Omental fat pad (tissue), 3 donors: ENCODE measurements at regions not wholly inside any gene's neighbourhood (a gene's known extent, or its start where the extent isn't known, plus 50 kb on each side); places are given as distances from the start of the nearest gene placed in this dataset.

Experiments used
- ATAC-seq: fragments of 150-250 bp; one replicate; pipeline ENCODE4 v1.9.1; 2016; ENCODE audit warnings: mild to moderate bottlenecking, moderate library complexity; ENCODE audit not compliant: low FRiP score
- DNase-seq: peaks from one replicate; pipeline ENCODE4 v3.0.0-alpha.2; 2019; ENCODE audit warnings: low spot score
- TF ChIP-seq, protein P1 (sequence below), 3 donors: fragments of 450-650 bp; IDR thresholded peaks; one replicate each; pipeline ENCODE4 v1.5.1; 2016 to 2017; ENCODE audit warnings: antibody characterized with exemption in 3 of 3, mild to moderate bottlenecking in 3 of 3, moderate library complexity in 2 of 3

DNA sequence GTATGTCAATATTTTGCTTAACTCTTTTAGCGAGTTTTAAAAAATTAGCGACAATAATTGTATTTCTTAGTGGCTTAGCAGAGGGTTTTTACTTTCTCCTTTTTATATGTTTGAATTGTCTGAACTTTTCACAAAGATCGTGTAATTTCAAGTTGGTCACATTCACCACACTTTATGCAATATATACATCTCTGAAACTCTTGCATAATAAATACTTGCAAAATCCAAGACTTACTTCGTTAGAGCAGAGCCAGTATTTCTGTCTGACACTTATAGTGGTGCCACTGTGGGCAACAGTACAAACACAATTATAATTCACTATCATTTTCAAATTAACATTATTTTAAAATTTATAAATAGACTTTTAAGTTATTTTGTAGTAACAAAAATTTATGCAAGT is 62.0 kb downstream of the SUCNR1 start:
- TF ChIP-seq, protein P1, sequence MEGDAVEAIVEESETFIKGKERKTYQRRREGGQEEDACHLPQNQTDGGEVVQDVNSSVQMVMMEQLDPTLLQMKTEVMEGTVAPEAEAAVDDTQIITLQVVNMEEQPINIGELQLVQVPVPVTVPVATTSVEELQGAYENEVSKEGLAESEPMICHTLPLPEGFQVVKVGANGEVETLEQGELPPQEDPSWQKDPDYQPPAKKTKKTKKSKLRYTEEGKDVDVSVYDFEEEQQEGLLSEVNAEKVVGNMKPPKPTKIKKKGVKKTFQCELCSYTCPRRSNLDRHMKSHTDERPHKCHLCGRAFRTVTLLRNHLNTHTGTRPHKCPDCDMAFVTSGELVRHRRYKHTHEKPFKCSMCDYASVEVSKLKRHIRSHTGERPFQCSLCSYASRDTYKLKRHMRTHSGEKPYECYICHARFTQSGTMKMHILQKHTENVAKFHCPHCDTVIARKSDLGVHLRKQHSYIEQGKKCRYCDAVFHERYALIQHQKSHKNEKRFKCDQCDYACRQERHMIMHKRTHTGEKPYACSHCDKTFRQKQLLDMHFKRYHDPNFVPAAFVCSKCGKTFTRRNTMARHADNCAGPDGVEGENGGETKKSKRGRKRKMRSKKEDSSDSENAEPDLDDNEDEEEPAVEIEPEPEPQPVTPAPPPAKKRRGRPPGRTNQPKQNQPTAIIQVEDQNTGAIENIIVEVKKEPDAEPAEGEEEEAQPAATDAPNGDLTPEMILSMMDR (IDR thresholded peaks at IDR 0.05): no peak
- DNase-seq (no peak), ATAC-seq (no peak)

DNA sequence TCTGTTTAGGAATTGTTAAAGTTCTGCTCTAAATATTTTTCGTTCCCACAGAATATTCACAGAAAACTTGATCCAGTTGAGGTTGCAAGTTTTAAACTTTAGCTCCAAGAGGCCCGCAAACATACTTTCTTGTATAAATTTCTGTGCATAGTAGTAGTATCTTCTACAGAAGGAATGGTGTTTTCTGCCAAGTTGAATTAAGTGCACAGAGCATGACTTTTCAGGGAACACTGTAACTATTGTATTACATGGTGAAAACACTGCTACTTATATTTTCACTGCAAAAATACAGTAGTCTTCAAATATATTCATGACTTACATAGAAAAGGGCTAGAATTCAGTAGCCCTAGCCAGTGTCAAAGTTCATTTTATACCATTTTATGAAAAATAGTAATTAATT is 67.0 kb downstream of the SUCNR1 start:
- TF ChIP-seq, protein P1 (IDR thresholded peaks at IDR 0.05): no peak
- ATAC-seq: no peak
- DNase-seq: no peak

GRCh38 chr3:151943539-151943938 is 70.1 kb downstream of the SUCNR1 start:
- TF ChIP-seq, protein P1 (IDR thresholded peaks at IDR 0.05): no peak
- ATAC-seq (no peak), DNase-seq (no peak)

GRCh38 chr3:151944356-151944755 is 70.9 kb downstream of the SUCNR1 start:
- ATAC-seq (no peak), DNase-seq (no peak)
- TF ChIP-seq, protein P1 (IDR thresholded peaks at IDR 0.05): no peak

DNA sequence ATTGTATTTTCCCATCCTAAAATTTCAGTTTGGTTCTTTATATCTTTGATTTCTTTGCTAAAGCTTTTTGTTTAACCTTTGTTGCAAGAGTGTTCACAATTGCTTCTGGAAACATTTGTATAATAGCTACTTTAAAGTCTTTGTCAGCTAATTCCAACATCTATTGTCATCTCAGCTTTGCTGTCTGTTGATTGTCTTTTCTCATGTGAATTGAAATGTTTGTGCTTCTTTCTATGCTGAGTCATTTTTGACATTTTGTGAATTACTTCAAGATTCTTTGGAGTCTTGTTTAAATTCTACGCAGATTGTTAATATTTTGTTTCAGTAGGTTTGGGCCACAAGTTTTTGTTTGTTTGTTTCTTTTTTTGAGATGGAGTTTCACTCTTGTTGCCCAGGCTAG is 73.2 kb downstream of the SUCNR1 start:
- TF ChIP-seq, protein P1 (IDR thresholded peaks at IDR 0.05): no peak
- ATAC-seq (no peak), DNase-seq (no peak)

DNA sequence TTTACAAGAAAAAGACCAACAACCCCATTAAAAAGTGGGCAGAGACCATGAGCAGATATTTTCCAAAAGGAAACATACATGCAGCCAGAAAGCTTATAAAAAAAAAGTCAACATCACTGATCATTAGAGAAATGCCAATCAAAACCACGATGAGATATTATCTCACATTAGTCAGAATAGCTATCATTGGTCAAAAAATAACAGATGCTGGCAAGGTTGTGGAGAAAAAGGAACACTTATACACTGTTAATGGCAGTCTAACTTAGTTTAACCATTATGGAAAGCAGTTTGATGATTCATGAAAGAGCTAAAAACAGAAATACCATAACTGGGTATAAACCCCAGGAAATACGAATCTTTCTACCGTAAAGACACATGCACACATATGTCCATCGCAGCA is 76.3 kb downstream of the SUCNR1 start:
- DNase-seq: no peak
- TF ChIP-seq, protein P1 (IDR thresholded peaks at IDR 0.05): no peak
- no peak for ATAC-seq

GRCh38 chr3:151955356-151955755 is 81.9 kb downstream of the SUCNR1 start:
- DNase-seq (no peak), ATAC-seq (no peak)
- TF ChIP-seq, protein P1 (IDR thresholded peaks at IDR 0.05): no peak
